ENCODE measurements at regions not wholly inside any gene's neighbourhood (a gene's known extent, or its start where the extent isn't known, plus 50 kb on each side); places are given as distances from the start of the nearest gene placed in this dataset.
"Not testable (repeated sequence)": the region's sequence is repeated elsewhere in the genome, so short reads cannot be mapped to it uniquely, and the experiment has no call there.

GRCh38 chr2:59752071-59752470 is 801.4 kb downstream of the BCL11A start:
- no peak for FAIRE-seq
- no peak for DNase-seq (ENCODE audit: low spot score)

- not testable (repeated sequence) for FAIRE-seq; DNase-seq (ENCODE audit: low spot score)
Measured at GRCh38 chr2:59751214-59751613, 802.2 kb downstream of the BCL11A start.

GRCh38 chr2:59746291-59746690 is 807.2 kb downstream of the BCL11A start:
- DNase-seq (ENCODE audit: low spot score) (no peak), FAIRE-seq (no peak)

- DNase-seq (ENCODE audit: low spot score): no peak
- no peak for FAIRE-seq
Measured at GRCh38 chr2:59745085-59745484, 808.4 kb downstream of the BCL11A start.

GRCh38 chr2:59744436-59744835 is 809.0 kb downstream of the BCL11A start:
- FAIRE-seq: no peak
- no peak for DNase-seq (ENCODE audit: low spot score)

- FAIRE-seq (no peak), DNase-seq (ENCODE audit: low spot score) (no peak)
Measured at GRCh38 chr2:59741840-59742239, 811.6 kb downstream of the BCL11A start.

- FAIRE-seq (no peak), DNase-seq (ENCODE audit: low spot score) (no peak)
Measured at GRCh38 chr2:59739166-59739565, 814.3 kb downstream of the BCL11A start.

GRCh38 chr2:59737299-59737698 is 816.2 kb downstream of the BCL11A start:
- DNase-seq (ENCODE audit: low spot score): no peak
- FAIRE-seq: no peak

- no peak for DNase-seq (ENCODE audit: low spot score)
- FAIRE-seq: no peak
Measured at GRCh38 chr2:59734743-59735142, 818.7 kb downstream of the BCL11A start.

- no peak for FAIRE-seq
- no peak for DNase-seq (ENCODE audit: low spot score)
Measured at GRCh38 chr2:59733970-59734369, 819.5 kb downstream of the BCL11A start.

GRCh38 chr2:59733567-59733930 is 819.9 kb downstream of the BCL11A start:
- FAIRE-seq (no peak), DNase-seq (ENCODE audit: low spot score) (no peak)

- DNase-seq (ENCODE audit: low spot score) (no peak), FAIRE-seq (no peak)
Measured at GRCh38 chr2:59732871-59733566, 820.4 kb downstream of the BCL11A start.

GRCh38 chr2:59727121-59727590 is 826.3 kb downstream of the BCL11A start:
- DNase-seq (ENCODE audit: low spot score): no peak
- FAIRE-seq: no peak

GRCh38 chr2:59726228-59727120 is 827.0 kb downstream of the BCL11A start:
- DNase-seq (ENCODE audit: low spot score) (no peak), FAIRE-seq (no peak)

GRCh38 chr2:59724746-59725145 is 828.7 kb downstream of the BCL11A start:
- DNase-seq (ENCODE audit: low spot score) (no peak), FAIRE-seq (no peak)

- FAIRE-seq (no peak), DNase-seq (ENCODE audit: low spot score) (no peak)
Measured at GRCh38 chr2:59720296-59720866, 833.1 kb downstream of the BCL11A start.

GRCh38 chr2:59713577-59713976 is 839.9 kb downstream of the BCL11A start:
- FAIRE-seq: no peak

GRCh38 chr2:59711121-59711520 is 842.3 kb downstream of the BCL11A start:
- FAIRE-seq: no peak

More at GRCh38 chr2:59713577-59713976, 839.9 kb downstream of the BCL11A start:
- no peak for DNase-seq (ENCODE audit: low spot score)

GRCh38 chr2:59706729-59707128 is 846.7 kb downstream of the BCL11A start:
- FAIRE-seq (no peak), DNase-seq (ENCODE audit: low spot score) (no peak)

More at GRCh38 chr2:59711121-59711520, 842.3 kb downstream of the BCL11A start:
- no peak for DNase-seq (ENCODE audit: low spot score)

GRCh38 chr2:59703796-59704195 is 849.7 kb downstream of the BCL11A start:
- DNase-seq (ENCODE audit: low spot score) (no peak), FAIRE-seq (no peak)

- FAIRE-seq (no peak), DNase-seq (ENCODE audit: low spot score) (no peak)
Measured at GRCh38 chr2:59702026-59702425, 851.4 kb downstream of the BCL11A start.
